Activated B cell treated with CpG ODN at 0.5 μM for 24 hours (primary cell): ENCODE measurements at regions not wholly inside any gene's neighbourhood (a gene's known extent, or its start where the extent isn't known, plus 50 kb on each side); places are given as distances from the start of the nearest gene placed in this dataset.

Experiments used
- ATAC-seq: fragments of 200-7000 bp; cut with Tn5 transposase; one replicate; pipeline ENCODE4 v1.10.0; 2021; ENCODE audit warnings: low read depth, mild to moderate bottlenecking, moderate library complexity
- CTCF ChIA-PET: fragments of 350-600 bp; sonication (Branson Sonifier 250); formaldehyde crosslinking; loops from one replicate; lab custom pipeline; 2021; ENCODE audit warnings: antibody characterized with exemption; lab: Charles Lee
- POLR2A ChIA-PET: fragments of 350-600 bp; sonication (Branson Sonifier 250); formaldehyde crosslinking; loops from one replicate; lab custom pipeline; 2021; ENCODE audit warnings: antibody characterized with exemption; lab: Charles Lee
- DNase-seq: peaks from one replicate; pipeline ENCODE4 v3.0.0; 2022
- H3K27ac Mint-ChIP-seq: one replicate; pipeline ENCODE4 v1.8.0; 2020; ENCODE audit warnings: mixed read lengths
- H3K27me3 Mint-ChIP-seq: one replicate; pipeline ENCODE4 v1.8.0; 2021; ENCODE audit warnings: mixed read lengths
- H3K36me3 Mint-ChIP-seq: one replicate; pipeline ENCODE4 v1.8.0; 2021; ENCODE audit warnings: low read depth, mixed read lengths
- H3K4me1 Mint-ChIP-seq: one replicate; pipeline ENCODE4 v1.8.0; 2021; ENCODE audit warnings: mixed read lengths
- H3K4me3 Mint-ChIP-seq: one replicate; pipeline ENCODE4 v1.8.0; 2020; ENCODE audit warnings: mild to moderate bottlenecking, mixed read lengths
- H3K9me3 Mint-ChIP-seq: one replicate; pipeline ENCODE4 v1.8.0; 2020; ENCODE audit warnings: mixed read lengths
- intact Hi-C: fragments of 100-400 bp; cut with micrococcal nuclease; formaldehyde crosslinking; loops from one replicate; pipeline ENCODE4 v1.15.1; 2024
- TF ChIP-seq, protein P1 (sequence below): fragments of 200-600 bp; IDR thresholded peaks from one replicate; pipeline ENCODE4 v1.8.0; 2022; ENCODE audit warnings: antibody characterized with exemption, mild to moderate bottlenecking

GRCh38 chr10:130453721-130454542 is 317.7 kb downstream of the GLRX3 start:
- H3K4me3 Mint-ChIP-seq = no peak overlapping the region

DNA sequence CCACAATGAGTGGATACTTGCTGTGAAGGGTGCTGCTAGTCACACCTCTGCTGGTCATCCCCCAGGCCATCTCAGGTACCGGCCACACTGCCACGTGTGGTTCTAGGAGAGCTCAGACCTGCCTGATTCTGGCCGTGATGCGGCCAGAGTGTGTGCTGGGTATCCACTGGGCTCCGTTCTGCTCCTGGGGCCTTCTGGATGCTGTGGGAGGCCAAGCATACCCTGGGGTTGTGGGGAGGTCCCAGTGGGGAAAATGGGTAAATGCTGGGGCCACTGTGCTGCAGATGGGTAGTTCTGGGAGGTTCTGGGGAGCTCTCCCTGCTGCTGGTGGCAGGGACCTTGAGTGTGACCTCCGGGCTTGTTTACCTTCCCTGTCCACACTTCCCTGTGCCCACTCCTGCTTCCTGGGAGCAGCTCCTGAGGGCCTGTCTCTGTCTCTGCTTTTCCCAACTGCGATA is 318.4 kb downstream of the GLRX3 start:
- TF ChIP-seq, protein P1, sequence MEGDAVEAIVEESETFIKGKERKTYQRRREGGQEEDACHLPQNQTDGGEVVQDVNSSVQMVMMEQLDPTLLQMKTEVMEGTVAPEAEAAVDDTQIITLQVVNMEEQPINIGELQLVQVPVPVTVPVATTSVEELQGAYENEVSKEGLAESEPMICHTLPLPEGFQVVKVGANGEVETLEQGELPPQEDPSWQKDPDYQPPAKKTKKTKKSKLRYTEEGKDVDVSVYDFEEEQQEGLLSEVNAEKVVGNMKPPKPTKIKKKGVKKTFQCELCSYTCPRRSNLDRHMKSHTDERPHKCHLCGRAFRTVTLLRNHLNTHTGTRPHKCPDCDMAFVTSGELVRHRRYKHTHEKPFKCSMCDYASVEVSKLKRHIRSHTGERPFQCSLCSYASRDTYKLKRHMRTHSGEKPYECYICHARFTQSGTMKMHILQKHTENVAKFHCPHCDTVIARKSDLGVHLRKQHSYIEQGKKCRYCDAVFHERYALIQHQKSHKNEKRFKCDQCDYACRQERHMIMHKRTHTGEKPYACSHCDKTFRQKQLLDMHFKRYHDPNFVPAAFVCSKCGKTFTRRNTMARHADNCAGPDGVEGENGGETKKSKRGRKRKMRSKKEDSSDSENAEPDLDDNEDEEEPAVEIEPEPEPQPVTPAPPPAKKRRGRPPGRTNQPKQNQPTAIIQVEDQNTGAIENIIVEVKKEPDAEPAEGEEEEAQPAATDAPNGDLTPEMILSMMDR = no peak
- no peak overlapping the region for H3K4me3 Mint-ChIP-seq
- intact Hi-C loops = no loop called here
- ChIA-PET CTCF (no interaction called here), POLR2A (no interaction called here)
- no peaks in the 10 kb centered on the region for H3K9me3 Mint-ChIP-seq
- no peaks in the 10 kb centered on the region for H3K4me1 Mint-ChIP-seq
- no peaks in the 10 kb centered on the region for H3K36me3 Mint-ChIP-seq
- DNase-seq = no peak
- no peaks in the 10 kb centered on the region for H3K27me3 Mint-ChIP-seq
- H3K27ac Mint-ChIP-seq = no peak overlapping the region
- no peak for ATAC-seq

More at GRCh38 chr10:130453721-130454542, 317.7 kb downstream of the GLRX3 start:
- TF ChIP-seq, protein P1 = no peak
- CTCF ChIA-PET = no interaction called here
- H3K36me3 Mint-ChIP-seq = no peaks in the 10 kb centered on the region
- POLR2A ChIA-PET = no interaction called here
- no peak for ATAC-seq
- no peaks in the 10 kb centered on the region for H3K4me1 Mint-ChIP-seq
- no peak overlapping the region for H3K27ac Mint-ChIP-seq
- no peak for DNase-seq
- no peaks in the 10 kb centered on the region for H3K9me3 Mint-ChIP-seq
- intact Hi-C loops = no loop called here
- H3K27me3 Mint-ChIP-seq = no peaks in the 10 kb centered on the region

DNA sequence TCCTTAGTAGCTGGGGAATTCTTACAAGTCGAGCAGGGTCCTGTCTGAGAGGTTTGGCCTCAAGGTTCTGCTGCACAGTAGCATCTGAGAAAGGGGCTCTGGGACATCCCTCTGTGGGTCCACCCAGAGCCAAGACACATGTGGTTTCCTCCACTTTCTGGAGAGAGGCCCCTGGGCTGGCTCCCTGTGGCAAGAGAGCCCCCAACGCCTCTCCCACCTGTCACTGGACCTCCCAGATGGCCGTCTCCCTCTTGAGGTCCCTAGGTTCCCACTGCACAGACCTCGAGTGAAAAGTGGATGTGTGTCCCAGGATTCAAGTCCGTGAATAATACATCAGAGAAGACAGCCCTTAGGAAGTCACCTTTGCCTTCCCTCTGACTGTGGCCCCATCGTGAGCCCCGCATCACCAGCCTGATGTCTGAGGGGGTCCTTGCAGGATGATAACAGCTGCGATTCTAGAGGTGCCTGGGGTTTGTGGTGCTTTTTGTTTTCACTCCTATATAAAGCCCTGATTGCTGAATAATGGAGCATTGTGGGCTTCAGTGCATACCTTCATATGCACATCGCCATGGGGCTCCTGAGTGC is 319.0 kb downstream of the GLRX3 start:
- intact Hi-C loops = no loop called here
- CTCF ChIA-PET = no interaction called here
- Mint-ChIP-seq H3K27me3 (no peaks in the 10 kb centered on the region), H3K4me3 (no peak overlapping the region), H3K4me1 (no peaks in the 10 kb centered on the region), H3K36me3 (no peaks in the 10 kb centered on the region), H3K27ac (no peak overlapping the region), H3K9me3 (no peaks in the 10 kb centered on the region)
- POLR2A ChIA-PET = no interaction called here
- ATAC-seq (no peak), DNase-seq (no peak)
- TF ChIP-seq, protein P1 = no peak

DNA sequence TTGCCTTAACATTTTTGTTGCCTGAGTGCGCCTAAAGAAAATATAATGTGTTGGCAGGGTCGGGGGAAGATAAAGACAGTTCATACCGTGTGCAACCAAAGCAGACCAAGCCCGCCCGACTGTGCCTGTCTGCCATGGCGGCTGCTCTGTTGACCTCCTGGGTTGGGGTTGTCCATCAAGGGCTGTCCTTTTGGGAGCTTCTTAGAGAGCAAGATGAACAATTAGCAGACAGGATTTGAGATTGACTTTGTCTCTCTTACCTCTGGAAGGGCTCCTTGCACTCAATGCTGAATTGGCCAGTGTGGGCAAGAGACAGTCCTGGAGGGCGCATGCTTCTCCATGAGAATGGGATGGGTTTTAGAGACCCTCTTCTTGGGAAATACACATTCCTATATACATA is 319.6 kb downstream of the GLRX3 start:
- TF ChIP-seq, protein P1 = no peak
- H3K27me3 Mint-ChIP-seq = no peaks in the 10 kb centered on the region
- no peak for ATAC-seq
- no peaks in the 10 kb centered on the region for H3K4me1 Mint-ChIP-seq
- no peak overlapping the region for H3K27ac Mint-ChIP-seq
- no peaks in the 10 kb centered on the region for H3K36me3 Mint-ChIP-seq
- intact Hi-C loops = no loop called here
- ChIA-PET POLR2A (no interaction called here), CTCF (no interaction called here)
- H3K9me3 Mint-ChIP-seq = no peaks in the 10 kb centered on the region
- no peak for DNase-seq
- H3K4me3 Mint-ChIP-seq = no peak overlapping the region

DNA sequence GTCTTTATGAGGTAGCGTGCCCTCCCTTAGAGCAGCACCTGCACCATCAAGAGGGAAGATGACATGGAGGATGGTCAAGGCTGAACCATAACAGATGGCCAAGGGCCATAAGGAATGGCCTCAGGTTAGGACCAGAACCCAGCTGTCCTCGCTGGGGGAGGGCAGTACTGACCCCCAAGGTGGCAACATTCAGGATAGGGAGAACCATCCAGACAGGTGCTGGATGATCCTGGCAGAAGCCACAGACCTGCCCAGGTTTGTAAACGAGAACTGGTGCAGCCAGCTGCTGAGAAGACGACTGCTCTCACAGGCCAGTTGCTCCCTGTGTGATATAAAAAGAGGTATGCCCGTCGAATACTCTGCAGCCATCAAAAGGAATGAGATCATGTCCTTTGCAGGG is 320.4 kb downstream of the GLRX3 start:
- TF ChIP-seq, protein P1 = no peak
- DNase-seq (no peak), ATAC-seq (no peak)
- POLR2A ChIA-PET = no interaction called here
- Mint-ChIP-seq H3K4me3 (no peak overlapping the region), H3K27ac (no peak overlapping the region), H3K4me1 (no peaks in the 10 kb centered on the region), H3K36me3 (no peaks in the 10 kb centered on the region), H3K9me3 (no peaks in the 10 kb centered on the region), H3K27me3 (no peaks in the 10 kb centered on the region)
- intact Hi-C loops = no loop called here
- CTCF ChIA-PET = no interaction called here
